Activated CD4-positive, alpha-beta T cell treated with anti-CD3 and anti-CD28 coated beads, Interleukin-2, amount 10 ng/mL, durations not matched to agents 24 days and 14 days (primary cell): ENCODE measurements at regions not wholly inside any gene's neighbourhood (a gene's known extent, or its start where the extent isn't known, plus 50 kb on each side); places are given as distances from the start of the nearest gene placed in this dataset.

Source experiments
- DNase-seq: peaks from one replicate; pipeline ENCODE4 v3.0.0; 2022
- H3K27ac Mint-ChIP-seq: one replicate; pipeline ENCODE4 v1.8.0; 2022; ENCODE audit warnings: mild to moderate bottlenecking, mixed read lengths
- H3K27me3 Mint-ChIP-seq: one replicate; pipeline ENCODE4 v1.8.0; 2022; ENCODE audit warnings: mixed read lengths
- H3K36me3 Mint-ChIP-seq: one replicate; pipeline ENCODE4 v1.8.0; 2022; ENCODE audit warnings: low read depth, mild to moderate bottlenecking, mixed read lengths
- H3K4me1 Mint-ChIP-seq: one replicate; pipeline ENCODE4 v1.8.0; 2021; ENCODE audit warnings: mixed read lengths
- H3K4me3 Mint-ChIP-seq: one replicate; pipeline ENCODE4 v1.8.0; 2022; ENCODE audit warnings: mild to moderate bottlenecking, moderate library complexity, mixed read lengths
- H3K9me3 Mint-ChIP-seq: one replicate; pipeline ENCODE4 v1.8.0; 2021; ENCODE audit warnings: mixed read lengths
- intact Hi-C: fragments of 100-400 bp; cut with micrococcal nuclease; formaldehyde crosslinking; loops from one replicate; pipeline ENCODE4 v1.15.1; 2023

GRCh38 chr13:90783273-90783672, 564.2 kb upstream of the MIR17HG start:
- DNase-seq = no peak

GRCh38 chr13:90787007-90787406, 560.5 kb upstream of the MIR17HG start:
- no peak overlapping the region for H3K4me3 Mint-ChIP-seq
- H3K27me3 Mint-ChIP-seq = no peaks in the 10 kb centered on the region
- DNase-seq = no peak
- no peaks in the 10 kb centered on the region for H3K9me3 Mint-ChIP-seq
- H3K27ac Mint-ChIP-seq = no peak overlapping the region
- no peaks in the 10 kb centered on the region for H3K4me1 Mint-ChIP-seq
- intact Hi-C loops = no loop called here
- no peaks in the 10 kb centered on the region for H3K36me3 Mint-ChIP-seq

More at GRCh38 chr13:90783273-90783672, 564.2 kb upstream of the MIR17HG start:
- Mint-ChIP-seq H3K4me3 (no peak overlapping the region), H3K27ac (no peak overlapping the region), H3K4me1 (no peaks in the 10 kb centered on the region), H3K27me3 (no peaks in the 10 kb centered on the region), H3K9me3 (no peaks in the 10 kb centered on the region), H3K36me3 (no peaks in the 10 kb centered on the region)
- intact Hi-C loops = no loop called here

DNA sequence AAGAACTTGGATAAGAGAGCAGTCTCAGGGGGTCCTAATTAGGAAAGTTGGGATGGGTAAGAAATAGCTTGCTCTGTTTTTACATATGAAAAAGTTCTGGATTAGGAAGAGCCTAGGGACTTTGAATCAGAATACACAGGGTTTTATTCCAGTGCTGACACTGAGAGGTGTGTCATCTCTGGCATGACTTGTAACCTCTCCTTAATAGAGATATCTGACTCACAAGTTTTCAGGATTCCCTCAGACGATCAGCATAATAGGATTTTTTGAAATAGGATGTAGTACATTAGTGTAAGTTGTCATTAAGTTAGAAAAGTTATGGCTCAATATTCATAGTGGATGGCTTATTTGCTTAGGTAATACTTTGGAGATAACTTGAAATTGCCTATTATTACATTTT, 555.2 kb upstream of the MIR17HG start:
- no peaks in the 10 kb centered on the region for H3K9me3 Mint-ChIP-seq
- no peak overlapping the region for H3K4me3 Mint-ChIP-seq
- DNase-seq = no peak
- no peak overlapping the region for H3K27ac Mint-ChIP-seq
- H3K36me3 Mint-ChIP-seq = no peaks in the 10 kb centered on the region
- intact Hi-C loops = no loop called here
- H3K4me1 Mint-ChIP-seq = no peaks in the 10 kb centered on the region
- H3K27me3 Mint-ChIP-seq = no peaks in the 10 kb centered on the region

GRCh38 chr13:90793261-90793820, 554.1 kb upstream of the MIR17HG start:
- DNase-seq = no peak
- Mint-ChIP-seq H3K4me3 (no peak overlapping the region), H3K9me3 (no peaks in the 10 kb centered on the region), H3K27me3 (no peaks in the 10 kb centered on the region), H3K36me3 (no peaks in the 10 kb centered on the region), H3K4me1 (no peaks in the 10 kb centered on the region), H3K27ac (no peak overlapping the region)
- intact Hi-C loops = no loop called here

GRCh38 chr13:90796474-90796873, 551.0 kb upstream of the MIR17HG start:
- H3K27ac Mint-ChIP-seq = no peak overlapping the region
- H3K4me1 Mint-ChIP-seq = no peaks in the 10 kb centered on the region
- H3K9me3 Mint-ChIP-seq = no peaks in the 10 kb centered on the region
- intact Hi-C loops = no loop called here
- H3K36me3 Mint-ChIP-seq = no peaks in the 10 kb centered on the region
- no peak for DNase-seq
- H3K4me3 Mint-ChIP-seq = no peak overlapping the region
- H3K27me3 Mint-ChIP-seq = no peaks in the 10 kb centered on the region

DNA sequence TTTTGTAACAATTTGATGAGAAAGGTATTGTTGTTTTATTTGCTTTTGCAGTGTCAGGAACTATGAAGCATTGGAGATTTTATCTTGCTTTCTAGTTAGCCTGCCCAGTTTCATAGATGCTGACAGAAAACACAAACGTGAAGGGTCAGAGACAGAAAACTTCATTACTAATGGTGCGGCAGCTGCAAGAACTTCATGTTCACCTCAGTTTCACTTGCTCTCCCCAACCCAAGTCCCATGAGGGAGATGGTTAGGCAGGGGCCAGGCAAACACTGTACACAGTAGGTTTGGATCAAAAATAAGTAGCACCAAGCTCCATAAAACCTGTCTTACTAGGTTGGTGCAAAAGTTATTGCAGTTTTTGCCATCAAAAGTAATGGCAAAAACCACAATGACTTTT, 550.2 kb upstream of the MIR17HG start:
- no peaks in the 10 kb centered on the region for H3K4me1 Mint-ChIP-seq
- no peak overlapping the region for H3K4me3 Mint-ChIP-seq
- H3K27me3 Mint-ChIP-seq = no peaks in the 10 kb centered on the region
- no peak for DNase-seq
- no peak overlapping the region for H3K27ac Mint-ChIP-seq
- intact Hi-C loops = no loop called here
- no peaks in the 10 kb centered on the region for H3K36me3 Mint-ChIP-seq
- H3K9me3 Mint-ChIP-seq = no peaks in the 10 kb centered on the region

DNA sequence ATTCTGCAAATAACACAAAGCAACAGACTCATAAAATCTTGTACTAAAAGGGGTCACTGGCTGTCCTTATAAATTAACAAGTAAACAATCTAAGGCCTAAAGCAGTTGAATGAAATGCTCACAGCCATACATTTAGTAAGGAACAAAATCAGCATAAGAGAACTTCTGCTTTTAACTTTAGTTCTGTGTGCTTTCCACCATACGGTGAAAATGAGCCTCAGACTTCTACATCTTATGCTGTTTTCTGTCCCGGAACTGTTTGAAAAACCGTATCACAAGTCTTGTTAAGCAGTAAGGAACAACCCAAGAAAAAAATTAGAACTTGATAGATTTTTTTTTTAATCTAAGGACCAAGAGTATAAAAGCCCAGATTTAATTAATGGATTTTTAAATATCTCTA, 549.1 kb upstream of the MIR17HG start:
- H3K27ac Mint-ChIP-seq = no peak overlapping the region
- no peaks in the 10 kb centered on the region for H3K4me1 Mint-ChIP-seq
- no peaks in the 10 kb centered on the region for H3K27me3 Mint-ChIP-seq
- H3K9me3 Mint-ChIP-seq = no peaks in the 10 kb centered on the region
- no peaks in the 10 kb centered on the region for H3K36me3 Mint-ChIP-seq
- DNase-seq = no peak
- no peak overlapping the region for H3K4me3 Mint-ChIP-seq
- intact Hi-C loops = no loop called here

GRCh38 chr13:90800082-90800746, 547.3 kb upstream of the MIR17HG start:
- Mint-ChIP-seq H3K4me1 (no peaks in the 10 kb centered on the region), H3K27ac (no peak overlapping the region), H3K9me3 (no peaks in the 10 kb centered on the region), H3K27me3 (no peaks in the 10 kb centered on the region), H3K36me3 (no peaks in the 10 kb centered on the region), H3K4me3 (no peak overlapping the region)
- intact Hi-C loops = no loop called here
- no peak for DNase-seq

- intact Hi-C loops = no loop called here
- Mint-ChIP-seq H3K36me3 (no peaks in the 10 kb centered on the region), H3K4me1 (no peaks in the 10 kb centered on the region), H3K27ac (no peak overlapping the region), H3K27me3 (no peaks in the 10 kb centered on the region), H3K9me3 (no peaks in the 10 kb centered on the region), H3K4me3 (no peak overlapping the region)
- no peak for DNase-seq
Observed at GRCh38 chr13:90801621-90802020, 545.9 kb upstream of the MIR17HG start.

GRCh38 chr13:90803210-90803609, 544.3 kb upstream of the MIR17HG start:
- H3K4me1 Mint-ChIP-seq = no peaks in the 10 kb centered on the region
- no peak for DNase-seq
- H3K9me3 Mint-ChIP-seq = no peaks in the 10 kb centered on the region
- H3K36me3 Mint-ChIP-seq = no peaks in the 10 kb centered on the region
- H3K27me3 Mint-ChIP-seq = no peaks in the 10 kb centered on the region
- intact Hi-C loops = no loop called here
- H3K27ac Mint-ChIP-seq = no peak overlapping the region
- H3K4me3 Mint-ChIP-seq = no peak overlapping the region

- no peaks in the 10 kb centered on the region for H3K36me3 Mint-ChIP-seq
- H3K4me1 Mint-ChIP-seq = no peaks in the 10 kb centered on the region
- intact Hi-C loops = no loop called here
- no peak overlapping the region for H3K4me3 Mint-ChIP-seq
- H3K27ac Mint-ChIP-seq = no peak overlapping the region
- H3K9me3 Mint-ChIP-seq = no peaks in the 10 kb centered on the region
- DNase-seq = no peak
- no peaks in the 10 kb centered on the region for H3K27me3 Mint-ChIP-seq
Observed at GRCh38 chr13:90806016-90806615, 541.4 kb upstream of the MIR17HG start.

DNA sequence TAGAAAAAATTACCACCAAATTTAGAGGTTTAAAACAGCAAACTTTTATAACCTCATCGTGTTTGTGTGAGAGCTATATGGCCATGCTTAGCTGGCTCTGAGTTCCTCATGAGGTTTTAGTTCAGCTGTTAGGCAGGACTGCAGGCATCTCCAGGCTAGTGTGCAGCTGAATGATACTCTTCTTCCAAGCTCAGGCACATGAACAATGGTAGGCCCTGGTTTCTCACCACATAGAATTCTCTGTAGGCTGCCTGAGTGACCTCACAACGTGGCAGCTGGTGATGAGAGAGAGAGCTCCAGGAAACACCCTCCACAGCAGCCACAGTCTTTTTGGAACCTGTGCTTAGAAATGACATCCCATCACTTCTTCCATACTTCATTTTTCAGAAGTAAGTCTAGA, 540.6 kb upstream of the MIR17HG start:
- no peak for DNase-seq
- Mint-ChIP-seq H3K27ac (no peak overlapping the region), H3K27me3 (no peaks in the 10 kb centered on the region), H3K4me1 (no peaks in the 10 kb centered on the region), H3K36me3 (no peaks in the 10 kb centered on the region), H3K9me3 (no peaks in the 10 kb centered on the region), H3K4me3 (no peak overlapping the region)
- intact Hi-C loops = no loop called here

- Mint-ChIP-seq H3K27ac (no peak overlapping the region), H3K9me3 (no peaks in the 10 kb centered on the region)
- intact Hi-C loops = no loop called here
Observed at GRCh38 chr13:90808838-90809237, 538.6 kb upstream of the MIR17HG start.

DNA sequence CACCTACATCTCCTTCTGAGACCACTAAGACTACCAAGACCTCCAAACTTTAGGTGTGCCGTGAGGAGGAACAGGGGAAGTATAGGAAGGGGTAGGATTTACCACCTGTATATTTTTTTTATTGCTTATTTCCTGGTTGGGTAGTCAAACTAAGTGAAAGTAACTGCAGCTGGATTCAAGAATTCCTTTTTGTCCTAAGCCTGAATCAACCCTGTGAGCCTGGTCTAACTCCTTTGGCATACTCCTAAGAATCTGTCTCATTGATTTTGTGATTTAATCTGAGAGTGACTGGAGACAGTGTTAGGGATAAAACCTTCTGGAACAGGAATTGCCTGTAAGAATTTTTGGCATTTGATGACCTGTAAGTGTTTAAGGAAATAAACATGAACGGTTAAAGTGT, 523.5 kb upstream of the MIR17HG start:
- Mint-ChIP-seq H3K27me3 (no peaks in the 10 kb centered on the region), H3K4me3 (no peak overlapping the region), H3K27ac (no peak overlapping the region), H3K4me1 (no peaks in the 10 kb centered on the region), H3K9me3 (no peaks in the 10 kb centered on the region), H3K36me3 (no peaks in the 10 kb centered on the region)
- intact Hi-C loops = no loop called here
- DNase-seq = no peak

More at GRCh38 chr13:90808838-90809237, 538.6 kb upstream of the MIR17HG start:
- Mint-ChIP-seq H3K36me3 (no peaks in the 10 kb centered on the region), H3K27me3 (no peaks in the 10 kb centered on the region), H3K4me1 (no peaks in the 10 kb centered on the region), H3K4me3 (no peak overlapping the region)
- no peak for DNase-seq

- intact Hi-C loops = no loop called here
- Mint-ChIP-seq H3K27ac (no peak overlapping the region), H3K36me3 (no peaks in the 10 kb centered on the region), H3K4me1 (no peaks in the 10 kb centered on the region), H3K4me3 (no peak overlapping the region), H3K9me3 (no peaks in the 10 kb centered on the region), H3K27me3 (no peaks in the 10 kb centered on the region)
- DNase-seq = no peak
Observed at GRCh38 chr13:90826688-90827087, 520.8 kb upstream of the MIR17HG start.
